ENCODE measurements at regions not wholly inside any gene's neighbourhood (a gene's known extent, or its start where the extent isn't known, plus 50 kb on each side); places are given as distances from the start of the nearest gene placed in this dataset.

DNA sequence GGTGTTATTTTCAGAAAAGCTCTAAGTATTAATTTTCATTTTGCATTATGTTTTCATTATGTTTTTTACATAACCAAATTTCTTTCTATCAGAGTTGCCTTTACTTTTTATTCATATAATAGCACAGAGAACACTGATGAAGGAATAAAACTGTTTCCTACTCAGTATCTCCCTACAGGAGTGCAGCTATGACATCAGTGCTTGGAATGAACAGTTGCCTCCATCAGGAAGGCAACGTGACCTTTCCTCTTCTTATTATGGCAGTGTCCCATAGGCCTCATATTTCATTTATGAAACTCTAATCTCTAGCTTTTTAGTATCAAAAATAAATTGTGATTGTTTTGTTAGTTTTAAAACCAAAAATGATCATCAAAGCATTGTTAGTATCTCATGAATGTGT lies 712.8 kb downstream of the CD109 start:
- Histone ChIP-seq H3K27me3 (replicated peaks in 1 of 4; ENCODE audit: control extremely low read depth in 1 of 4, control insufficient read depth in 3 of 4, insufficient read depth in 4 of 4, low read length in 3 of 4) (no peaks in the 10 kb centered on the region), H4K20me1 (ENCODE audit: control insufficient read depth, insufficient read depth, low read length, poor library complexity, severe bottlenecking) (no peaks in the 10 kb centered on the region), H3K4me1 (ENCODE audit: control insufficient read depth in 2 of 2, insufficient read depth in 2 of 2, low read length in 2 of 2) (no peaks in the 10 kb centered on the region), H3K36me3 (replicated peaks in 1 of 2; ENCODE audit: control extremely low read depth in 1 of 2, control insufficient read depth in 1 of 2, extremely low read depth in 1 of 2, insufficient read depth in 2 of 2, low read length in 1 of 2) (no peaks in the 10 kb centered on the region), H3K4me2 (replicated peaks; ENCODE audit: low read depth, low read length, poor library complexity, severe bottlenecking) (no peak overlapping the region), H3K79me2 (ENCODE audit: control insufficient read depth, insufficient read depth, low read length) (no peaks in the 10 kb centered on the region), H3K4me3 (ENCODE audit: control extremely low read depth in 1 of 5, extremely low read depth in 1 of 5, insufficient read depth in 1 of 5, low read depth in 2 of 5, low read length in 4 of 5) (no peak overlapping the region), H3K27ac (ENCODE audit: low read length in 2 of 2) (no peak overlapping the region), H2AFZ (ENCODE audit: insufficient read depth, low read depth, low read length, poor library complexity, severe bottlenecking) (no peak overlapping the region), H3K9ac (ENCODE audit: low read length) (no peak overlapping the region), H3K9me3 (ENCODE audit: control extremely low read depth in 1 of 3, control insufficient read depth in 2 of 3, insufficient read depth in 1 of 3, low read length in 2 of 3) (no peaks in the 10 kb centered on the region)
- ATAC-seq (ENCODE audit: low read depth) (no peak), DNase-seq (no peak)
- no peaks in the 10 kb centered on the region for H3K4me1 Mint-ChIP-seq
- no peaks in the 10 kb centered on the region for H3K9me3 Mint-ChIP-seq (ENCODE audit: insufficient read depth)
- intact Hi-C loops (cut with micrococcal nuclease) = no loop called here
- POLR2A ChIA-PET = no interaction called here
- WGBS (ENCODE audit: insufficient coverage) = no CpG with 5 or more reads among the region's 1 CpG
- no peak overlapping the region for H3K27ac Mint-ChIP-seq
- H3K4me3 Mint-ChIP-seq = no peak overlapping the region
- CTCF ChIA-PET = no interaction called here
- H3K27me3 Mint-ChIP-seq = no peaks in the 10 kb centered on the region
- TF ChIP-seq EZH2 (IDR thresholded peaks at IDR 0.05; ENCODE audit: borderline replicate concordance, insufficient read depth, low read depth, low read length, poor library complexity, severe bottlenecking) = no peak
- no peak for TF ChIP-seq CTCF (IDR thresholded peaks at IDR 0.05)

DNA sequence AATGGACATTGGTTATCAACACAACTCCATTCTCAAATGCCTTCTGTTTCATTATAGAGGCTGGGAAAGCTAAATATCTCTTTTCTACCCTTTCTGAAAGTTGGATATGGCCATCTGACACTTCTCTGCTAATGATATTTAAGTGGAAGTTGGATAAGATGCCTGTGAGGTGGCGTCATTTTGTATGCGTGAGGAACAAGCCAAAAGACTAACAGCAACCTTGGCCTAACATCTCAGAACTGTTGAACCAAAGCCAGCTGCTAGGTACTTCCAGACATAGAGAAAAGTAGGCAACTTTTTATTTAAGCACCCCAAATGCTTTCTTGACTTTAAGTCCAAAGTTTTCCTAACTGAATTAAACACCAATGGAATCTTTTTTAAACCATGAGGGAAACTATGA lies 708.4 kb downstream of the CD109 start:
- no peak for ATAC-seq (ENCODE audit: low read depth)
- CTCF ChIA-PET = no interaction called here
- Histone ChIP-seq H3K4me3 (ENCODE audit: control extremely low read depth in 1 of 5, extremely low read depth in 1 of 5, insufficient read depth in 1 of 5, low read depth in 2 of 5, low read length in 4 of 5) (no peak overlapping the region), H4K20me1 (ENCODE audit: control insufficient read depth, insufficient read depth, low read length, poor library complexity, severe bottlenecking) (no peaks in the 10 kb centered on the region), H3K36me3 (replicated peaks in 1 of 2; ENCODE audit: control extremely low read depth in 1 of 2, control insufficient read depth in 1 of 2, extremely low read depth in 1 of 2, insufficient read depth in 2 of 2, low read length in 1 of 2) (no peaks in the 10 kb centered on the region), H3K4me2 (replicated peaks; ENCODE audit: low read depth, low read length, poor library complexity, severe bottlenecking) (no peak overlapping the region), H2AFZ (ENCODE audit: insufficient read depth, low read depth, low read length, poor library complexity, severe bottlenecking) (no peak overlapping the region), H3K27ac (ENCODE audit: low read length in 2 of 2) (no peak overlapping the region), H3K27me3 (replicated peaks in 1 of 4; ENCODE audit: control extremely low read depth in 1 of 4, control insufficient read depth in 3 of 4, insufficient read depth in 4 of 4, low read length in 3 of 4) (no peaks in the 10 kb centered on the region), H3K4me1 (ENCODE audit: control insufficient read depth in 2 of 2, insufficient read depth in 2 of 2, low read length in 2 of 2) (no peaks in the 10 kb centered on the region), H3K9ac (ENCODE audit: low read length) (no peak overlapping the region), H3K79me2 (ENCODE audit: control insufficient read depth, insufficient read depth, low read length) (no peaks in the 10 kb centered on the region), H3K9me3 (ENCODE audit: control extremely low read depth in 1 of 3, control insufficient read depth in 2 of 3, insufficient read depth in 1 of 3, low read length in 2 of 3) (no peaks in the 10 kb centered on the region)
- no CpG with 5 or more reads among the region's 2 CpGs for WGBS (ENCODE audit: insufficient coverage)
- Mint-ChIP-seq H3K4me3 (no peak overlapping the region), H3K27me3 (no peaks in the 10 kb centered on the region), H3K27ac (no peak overlapping the region), H3K9me3 (ENCODE audit: insufficient read depth) (peaks cover 2% of the 10 kb centered on the region), H3K4me1 (no peaks in the 10 kb centered on the region)
- DNase-seq = no peak
- intact Hi-C loops (cut with micrococcal nuclease) = no loop called here
- no peak for TF ChIP-seq EZH2 (IDR thresholded peaks at IDR 0.05; ENCODE audit: borderline replicate concordance, insufficient read depth, low read depth, low read length, poor library complexity, severe bottlenecking)
- TF ChIP-seq CTCF (IDR thresholded peaks at IDR 0.05) = no peak
- POLR2A ChIA-PET = no interaction called here
